Activated CD4-positive, alpha-beta T cell treated with anti-CD3 and anti-CD28 coated beads, Interleukin-2, Interleukin-4, amounts not matched to agents 100 ng/mL and 50 ng/mL, durations not matched to agents 16 hours and 8 hours (primary cell): ENCODE measurements at regions not wholly inside any gene's neighbourhood (a gene's known extent, or its start where the extent isn't known, plus 50 kb on each side); places are given as distances from the start of the nearest gene placed in this dataset.

Source experiments
- DNase-seq: peaks from one replicate; pipeline ENCODE4 v3.0.0-alpha.2; 2020; ENCODE audit warnings: low spot score

- no peak for DNase-seq
Measured at GRCh38 chr20:6614836-6615235, 152.7 kb upstream of the BMP2 start.

- DNase-seq: no peak
Measured at GRCh38 chr20:6613280-6613861, 154.1 kb upstream of the BMP2 start.

GRCh38 chr20:6612606-6612923 is 154.9 kb upstream of the BMP2 start:
- DNase-seq: no peak

- DNase-seq: no peak
Measured at GRCh38 chr20:6611911-6612605, 155.4 kb upstream of the BMP2 start.

GRCh38 chr20:6606651-6607050 is 160.8 kb upstream of the BMP2 start:
- DNase-seq: no peak

GRCh38 chr20:6605055-6605935 is 162.2 kb upstream of the BMP2 start:
- no peak for DNase-seq

- no peak for DNase-seq
Measured at GRCh38 chr20:6604179-6604578, 163.3 kb upstream of the BMP2 start.

- no peak for DNase-seq
Measured at GRCh38 chr20:6599876-6600735, 167.4 kb upstream of the BMP2 start.

GRCh38 chr20:6595704-6596103 is 171.8 kb upstream of the BMP2 start:
- DNase-seq: no peak

- DNase-seq: no peak
Measured at GRCh38 chr20:6590891-6591637, 176.4 kb upstream of the BMP2 start.

GRCh38 chr20:6588296-6588695 is 179.2 kb upstream of the BMP2 start:
- no peak for DNase-seq

- peak; percentile 27 for DNase-seq
Measured at GRCh38 chr20:6583134-6583738, 184.2 kb upstream of the BMP2 start.

- DNase-seq: no peak
Measured at GRCh38 chr20:6582449-6582848, 185.0 kb upstream of the BMP2 start.

- DNase-seq: no peak
Measured at GRCh38 chr20:6580486-6580885, 187.0 kb upstream of the BMP2 start.

GRCh38 chr20:6579824-6580223 is 187.7 kb upstream of the BMP2 start:
- DNase-seq: no peak

GRCh38 chr20:6579417-6579816 is 188.1 kb upstream of the BMP2 start:
- no peak for DNase-seq

GRCh38 chr20:6577451-6577850 is 190.0 kb upstream of the BMP2 start:
- no peak for DNase-seq

GRCh38 chr20:6576726-6577125 is 190.8 kb upstream of the BMP2 start:
- no peak for DNase-seq

- no peak for DNase-seq
Measured at GRCh38 chr20:6575912-6576401, 191.5 kb upstream of the BMP2 start.

- DNase-seq: no peak
Measured at GRCh38 chr20:6566821-6567220, 200.7 kb upstream of the BMP2 start.

- DNase-seq: no peak
Measured at GRCh38 chr20:6562111-6562510, 205.4 kb upstream of the BMP2 start.
